ENCODE measurements at regions not wholly inside any gene's neighbourhood (a gene's known extent, or its start where the extent isn't known, plus 50 kb on each side); places are given as distances from the start of the nearest gene placed in this dataset.

GRCh38 chr1:43108080-43108479, 64.0 kb downstream of the EBNA1BP2 start:
- no peak for TF ChIP-seq CTCF (IDR thresholded peaks at IDR 0.05)
- TF ChIP-seq EZH2 (IDR thresholded peaks at IDR 0.05): no peak
- no peak for TF ChIP-seq EZH2phosphoT487 (IDR thresholded peaks at IDR 0.05)

All from neural progenitor cell (in vitro differentiated cells).